Smooth muscle cell (in vitro differentiated cells): ENCODE measurements at regions not wholly inside any gene's neighbourhood (a gene's known extent, or its start where the extent isn't known, plus 50 kb on each side); places are given as distances from the start of the nearest gene placed in this dataset.

Source experiments
- DNase-seq: peaks from one replicate; lab custom pipeline; 2025; ENCODE audit not compliant: unreplicated experiment; lab: John Stamatoyannopoulos, UW
- H2AFZ ChIP-seq: fragments of 200-600 bp; sonication (generic); 2 replicates; pipeline ENCODE4 v1.6.0; 2016; ENCODE audit warnings: antibody characterized with exemption, low read depth, mild to moderate bottlenecking
- H3F3A ChIP-seq: fragments of 200-600 bp; sonication (generic); 2 replicates; pipeline ENCODE4 v1.6.0; 2017; ENCODE audit warnings: antibody characterized with exemption, low read depth
- H3K27ac ChIP-seq: fragments of 200-600 bp; sonication (generic); 2 replicates; pipeline ENCODE4 v1.5.1; 2016; ENCODE audit warnings: low read depth, mild to moderate bottlenecking
- H3K27me3 ChIP-seq: fragments of 200-600 bp; sonication (generic); 2 replicates; pipeline ENCODE4 v1.6.1; 2016; ENCODE audit warnings: low read depth, mild to moderate bottlenecking
- H3K36me3 ChIP-seq: fragments of 200-600 bp; sonication (generic); 2 replicates; pipeline ENCODE4 v1.5.1; 2016; ENCODE audit warnings: low read depth
- H3K4me1 ChIP-seq: fragments of 200-600 bp; sonication (generic); 2 replicates; pipeline ENCODE4 v1.5.1; 2016; ENCODE audit warnings: low read depth
- H3K4me2 ChIP-seq: fragments of 200-600 bp; sonication (generic); 2 replicates; pipeline ENCODE4 v1.6.0; 2016; ENCODE audit warnings: mild to moderate bottlenecking
- H3K4me3 ChIP-seq: fragments of 200-600 bp; sonication (generic); 2 replicates; pipeline ENCODE4 v1.5.1; 2016; ENCODE audit warnings: mild to moderate bottlenecking
- H3K79me2 ChIP-seq: fragments of 200-600 bp; sonication (generic); 2 replicates; pipeline ENCODE4 v1.6.0; 2016; ENCODE audit warnings: low read depth, mild to moderate bottlenecking
- H3K9ac ChIP-seq: fragments of 200-600 bp; sonication (generic); 2 replicates; pipeline ENCODE4 v1.6.0; 2016; ENCODE audit warnings: low read depth
- H3K9me3 ChIP-seq: fragments of 200-600 bp; sonication (generic); replicated peaks from 2 replicates; pipeline ENCODE4 v1.5.1; 2016; ENCODE audit warnings: low read depth
- H4K20me1 ChIP-seq: fragments of 200-600 bp; sonication (generic); 2 replicates; pipeline ENCODE4 v1.6.0; 2016; ENCODE audit warnings: low read depth
- WGBS: methylation state at CpG from one replicate; pipeline ENCODE4 v1.1.7; 2016; ENCODE audit warnings: low lambda C conversion rate; 5-methylcytosine and 5-hydroxymethylcytosine counted together
- TF ChIP-seq, protein P1 (sequence below): fragments of 200-600 bp; sonication (generic); IDR thresholded peaks from 2 replicates; pipeline ENCODE4 v1.5.1; 2017; ENCODE audit warnings: borderline replicate concordance, mild to moderate bottlenecking, antibody characterized with exemption; ENCODE audit not compliant: insufficient read depth, poor library complexity, severe bottlenecking

DNA sequence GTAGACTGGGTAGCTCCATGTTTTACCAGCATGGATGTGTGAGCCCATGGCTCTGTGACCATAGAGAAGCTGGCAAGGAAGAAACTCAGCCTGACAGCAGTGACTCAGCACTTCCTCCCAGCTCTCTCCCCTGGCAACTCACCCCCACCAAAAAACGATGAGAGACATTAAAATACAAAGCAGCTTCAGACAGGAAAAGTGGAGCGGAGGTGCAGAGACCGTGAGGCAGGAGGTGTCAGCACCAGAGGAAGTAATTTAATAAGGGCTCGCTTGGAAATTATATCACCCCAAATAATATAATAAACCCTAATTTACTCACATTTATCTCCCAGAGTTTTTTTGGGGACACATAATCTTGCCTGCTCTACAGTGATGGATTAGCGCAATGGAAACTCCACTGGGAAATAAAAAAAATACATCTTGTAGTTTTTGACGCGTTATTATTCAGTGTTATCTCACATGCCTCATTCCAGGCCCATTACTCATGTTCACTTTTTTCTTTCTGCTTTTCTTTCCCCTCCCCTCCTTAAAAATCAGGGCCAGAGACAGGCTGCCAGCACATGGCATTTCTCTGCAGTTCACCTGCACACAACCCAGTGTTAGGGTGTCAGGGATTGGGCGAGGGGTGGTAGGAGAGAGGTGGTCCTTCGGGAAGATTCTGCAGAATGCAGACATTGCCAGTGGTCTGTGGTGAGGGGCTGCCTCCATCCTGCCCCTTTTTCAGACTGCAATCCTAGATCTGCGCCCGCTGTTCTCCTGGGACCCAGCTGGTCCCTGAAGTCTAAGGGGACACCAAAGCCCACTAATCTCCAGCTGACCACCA, 170.8 kb downstream of the BUD13 start:
- TF ChIP-seq, protein P1, sequence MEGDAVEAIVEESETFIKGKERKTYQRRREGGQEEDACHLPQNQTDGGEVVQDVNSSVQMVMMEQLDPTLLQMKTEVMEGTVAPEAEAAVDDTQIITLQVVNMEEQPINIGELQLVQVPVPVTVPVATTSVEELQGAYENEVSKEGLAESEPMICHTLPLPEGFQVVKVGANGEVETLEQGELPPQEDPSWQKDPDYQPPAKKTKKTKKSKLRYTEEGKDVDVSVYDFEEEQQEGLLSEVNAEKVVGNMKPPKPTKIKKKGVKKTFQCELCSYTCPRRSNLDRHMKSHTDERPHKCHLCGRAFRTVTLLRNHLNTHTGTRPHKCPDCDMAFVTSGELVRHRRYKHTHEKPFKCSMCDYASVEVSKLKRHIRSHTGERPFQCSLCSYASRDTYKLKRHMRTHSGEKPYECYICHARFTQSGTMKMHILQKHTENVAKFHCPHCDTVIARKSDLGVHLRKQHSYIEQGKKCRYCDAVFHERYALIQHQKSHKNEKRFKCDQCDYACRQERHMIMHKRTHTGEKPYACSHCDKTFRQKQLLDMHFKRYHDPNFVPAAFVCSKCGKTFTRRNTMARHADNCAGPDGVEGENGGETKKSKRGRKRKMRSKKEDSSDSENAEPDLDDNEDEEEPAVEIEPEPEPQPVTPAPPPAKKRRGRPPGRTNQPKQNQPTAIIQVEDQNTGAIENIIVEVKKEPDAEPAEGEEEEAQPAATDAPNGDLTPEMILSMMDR, result no peak
- Histone ChIP-seq H3K4me3 (no peak overlapping the region), H2AFZ (no peak overlapping the region), H4K20me1 (no peaks in the 10 kb centered on the region), H3F3A (no peaks in the 10 kb centered on the region), H3K4me1 (no peaks in the 10 kb centered on the region), H3K36me3 (no peaks in the 10 kb centered on the region), H3K79me2 (no peaks in the 10 kb centered on the region), H3K9me3 (no peaks in the 10 kb centered on the region), H3K27ac (no peak overlapping the region), H3K9ac (no peak overlapping the region), H3K4me2 (no peak overlapping the region), H3K27me3 (peaks cover 13% of the 10 kb centered on the region)
- no peak for DNase-seq
- WGBS, result 67% methylated on average over 11 of the region's 11 CpGs

DNA sequence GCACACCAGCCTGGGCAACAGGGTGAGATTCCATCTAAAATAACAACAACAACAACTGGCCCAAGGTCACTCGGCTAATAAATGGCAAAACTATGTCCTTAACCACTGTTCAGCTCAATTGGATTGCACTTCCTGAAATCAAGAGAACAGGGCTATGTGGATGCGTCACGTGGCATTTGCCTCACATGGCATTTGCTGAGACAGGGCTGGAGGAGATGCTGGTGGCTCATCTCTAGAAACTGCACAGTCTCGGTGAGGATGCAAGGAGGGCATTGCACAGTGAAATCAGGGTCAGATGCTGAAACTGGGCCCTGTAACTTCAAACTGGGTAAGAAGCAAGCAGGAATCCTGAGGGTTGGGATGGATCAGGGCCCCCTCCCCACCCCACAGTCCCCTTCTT, 171.9 kb downstream of the BUD13 start:
- H3K36me3 ChIP-seq, result no peaks in the 10 kb centered on the region
- TF ChIP-seq, protein P1, result no peak
- DNase-seq, result no peak

DNA sequence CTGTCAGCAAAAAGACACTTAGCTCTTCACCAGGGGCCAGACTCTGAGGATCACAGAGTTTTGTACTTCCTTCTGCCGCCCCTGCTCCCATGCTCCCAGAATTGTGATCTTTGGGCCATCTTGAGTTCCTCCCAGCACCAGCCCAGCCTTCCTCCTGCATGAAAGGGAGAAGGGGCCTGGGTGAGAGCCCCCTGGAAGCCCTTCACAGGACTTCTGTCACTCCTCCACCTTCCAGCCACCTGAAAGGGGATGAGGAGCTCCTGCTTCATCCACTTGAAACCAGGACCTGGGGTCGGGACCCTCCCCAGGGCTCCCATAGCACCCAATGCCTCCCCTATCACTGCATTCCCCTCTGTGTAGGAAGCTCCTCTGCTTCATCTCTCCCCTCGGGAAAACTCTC, 174.2 kb downstream of the BUD13 start:
- no peak for DNase-seq
- Histone ChIP-seq H3K27me3 (peaks cover 15% of the 10 kb centered on the region), H3K9me3 (no peaks in the 10 kb centered on the region), H3K4me2 (no peak overlapping the region), H3F3A (no peaks in the 10 kb centered on the region), H3K27ac (no peak overlapping the region), H4K20me1 (no peaks in the 10 kb centered on the region), H2AFZ (no peak overlapping the region), H3K79me2 (no peaks in the 10 kb centered on the region), H3K4me3 (no peak overlapping the region), H3K9ac (no peak overlapping the region), H3K4me1 (no peaks in the 10 kb centered on the region), H3K36me3 (no peaks in the 10 kb centered on the region)
- WGBS, result 86% methylated on average over 3 of the region's 3 CpGs
- TF ChIP-seq, protein P1, result no peak

More for the DNA sequence above, 171.9 kb downstream of the BUD13 start:
- Histone ChIP-seq H2AFZ (no peak overlapping the region), H3K4me3 (no peak overlapping the region), H3K9ac (no peak overlapping the region), H3K4me2 (no peak overlapping the region), H3K9me3 (no peaks in the 10 kb centered on the region), H3K27me3 (peaks cover 8% of the 10 kb centered on the region), H4K20me1 (no peaks in the 10 kb centered on the region), H3K27ac (no peak overlapping the region), H3K4me1 (no peaks in the 10 kb centered on the region), H3F3A (no peaks in the 10 kb centered on the region), H3K79me2 (no peaks in the 10 kb centered on the region)
- 94% methylated on average over 4 of the region's 4 CpGs for WGBS

DNA sequence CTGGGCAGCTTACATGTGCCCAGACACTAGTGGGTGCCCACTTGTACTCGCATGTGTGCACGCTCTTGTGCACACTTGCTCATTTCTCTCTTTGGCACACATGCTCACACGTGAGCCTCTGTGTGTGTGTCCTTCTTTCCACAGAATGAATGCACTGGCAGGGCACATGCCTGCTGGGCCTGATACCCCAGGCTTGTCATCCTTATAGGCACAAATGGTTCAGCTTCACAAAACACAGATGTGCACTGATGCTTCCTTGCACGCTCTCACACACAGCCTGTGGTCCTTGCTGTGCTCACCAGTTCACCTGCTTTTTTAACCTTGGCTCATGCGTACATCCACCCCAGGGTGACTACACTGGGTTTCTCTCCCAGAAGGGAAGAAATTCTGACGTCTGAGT, 174.8 kb downstream of the BUD13 start:
- H3K9me3 ChIP-seq, result no peaks in the 10 kb centered on the region
- H4K20me1 ChIP-seq, result no peaks in the 10 kb centered on the region
- no peaks in the 10 kb centered on the region for H3K4me1 ChIP-seq
- TF ChIP-seq, protein P1, result no peak
- H3K36me3 ChIP-seq, result no peaks in the 10 kb centered on the region
- no peaks in the 10 kb centered on the region for H3F3A ChIP-seq
- H2AFZ ChIP-seq, result no peak overlapping the region
- no peak overlapping the region for H3K9ac ChIP-seq
- H3K27me3 ChIP-seq, result peaks cover 15% of the 10 kb centered on the region
- no peak overlapping the region for H3K27ac ChIP-seq
- no peak overlapping the region for H3K4me2 ChIP-seq
- no peaks in the 10 kb centered on the region for H3K79me2 ChIP-seq
- no peak overlapping the region for H3K4me3 ChIP-seq
- DNase-seq, result no peak
- 94% methylated on average over 6 of the region's 6 CpGs for WGBS
